ENCODE measurements at regions not wholly inside any gene's neighbourhood (a gene's known extent, or its start where the extent isn't known, plus 50 kb on each side); places are given as distances from the start of the nearest gene placed in this dataset.

DNA sequence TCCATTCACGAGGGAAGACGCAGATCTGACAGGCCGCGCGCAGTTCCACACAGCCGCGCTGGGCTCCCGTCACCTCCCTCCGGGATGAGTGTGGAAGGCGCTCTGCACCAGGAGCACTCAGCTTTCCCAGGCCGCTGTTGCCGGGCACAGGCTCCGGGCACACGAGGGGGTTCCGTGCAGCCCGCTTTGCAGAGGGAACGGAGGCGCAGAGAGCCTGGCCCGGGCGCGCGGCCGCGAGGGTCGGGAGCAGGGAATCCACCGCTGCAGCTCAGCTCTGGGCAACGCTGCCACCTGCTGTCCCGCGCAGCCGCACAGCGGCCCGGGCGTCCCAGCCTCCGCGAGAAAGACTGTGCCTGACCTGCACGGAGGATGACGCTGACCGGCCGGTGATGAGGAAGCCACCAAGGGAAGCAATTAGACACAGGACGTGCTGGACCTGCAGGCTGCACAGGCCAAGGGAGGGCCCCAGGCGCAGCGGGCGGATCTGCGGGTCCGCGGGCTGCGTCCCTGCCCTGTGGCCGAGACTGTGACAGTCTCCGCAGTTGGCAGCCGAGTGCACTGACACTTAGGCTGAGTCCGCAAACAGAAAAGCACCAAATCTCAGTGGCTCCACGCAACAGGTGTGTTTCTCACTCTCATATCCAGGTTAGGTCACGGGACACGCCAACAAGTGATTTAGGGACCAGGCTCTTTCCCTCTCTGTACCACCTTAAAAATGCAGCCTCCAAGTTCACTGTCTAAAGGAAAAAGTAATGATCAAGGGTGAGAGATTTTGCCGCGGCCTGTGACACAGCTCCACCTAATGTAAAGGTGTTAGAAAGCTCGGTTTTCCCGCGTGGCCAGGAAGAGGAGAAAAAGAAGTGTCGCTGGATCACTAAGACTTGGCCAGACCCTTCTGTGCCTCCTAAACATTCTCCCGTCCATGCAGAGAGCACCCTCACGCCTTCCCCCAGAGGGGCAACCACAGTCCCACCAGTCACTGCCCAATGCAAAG lies 94.5 kb downstream of the SEC61G start:
- H3K4me1 Mint-ChIP-seq (ENCODE audit: low read depth) = peaks cover 17% of the 10 kb centered on the region
- Histone ChIP-seq H3K27ac (ENCODE audit: low read depth in 1 of 2, low read length in 2 of 2) (no peak overlapping the region), H3K4me3 (ENCODE audit: low read length) (no peak overlapping the region), H3K4me1 (ENCODE audit: insufficient read depth, low read length) (no peaks in the 10 kb centered on the region), H3K9me3 (ENCODE audit: control insufficient read depth in 1 of 2, insufficient read depth in 1 of 2, low read length in 2 of 2) (peaks cover 0 to 36% of the 10 kb centered on the region in 2 experiments), H3K36me3 (ENCODE audit: insufficient read depth, low read length) (no peaks in the 10 kb centered on the region), H3K27me3 (ENCODE audit: control insufficient read depth in 1 of 2, insufficient read depth in 2 of 2, low read length in 2 of 2) (peaks cover 7 to 20% of the 10 kb centered on the region in 2 experiments)
- CTCF ChIA-PET = no interaction called here
- intact Hi-C loops (cut with DNase I, micrococcal nuclease) = no loop called here
- no peak for ATAC-seq (ENCODE audit: poor library complexity)
- H3K9me3 Mint-ChIP-seq = no peaks in the 10 kb centered on the region
- no peak for DNase-seq
- TF ChIP-seq, protein P1, sequence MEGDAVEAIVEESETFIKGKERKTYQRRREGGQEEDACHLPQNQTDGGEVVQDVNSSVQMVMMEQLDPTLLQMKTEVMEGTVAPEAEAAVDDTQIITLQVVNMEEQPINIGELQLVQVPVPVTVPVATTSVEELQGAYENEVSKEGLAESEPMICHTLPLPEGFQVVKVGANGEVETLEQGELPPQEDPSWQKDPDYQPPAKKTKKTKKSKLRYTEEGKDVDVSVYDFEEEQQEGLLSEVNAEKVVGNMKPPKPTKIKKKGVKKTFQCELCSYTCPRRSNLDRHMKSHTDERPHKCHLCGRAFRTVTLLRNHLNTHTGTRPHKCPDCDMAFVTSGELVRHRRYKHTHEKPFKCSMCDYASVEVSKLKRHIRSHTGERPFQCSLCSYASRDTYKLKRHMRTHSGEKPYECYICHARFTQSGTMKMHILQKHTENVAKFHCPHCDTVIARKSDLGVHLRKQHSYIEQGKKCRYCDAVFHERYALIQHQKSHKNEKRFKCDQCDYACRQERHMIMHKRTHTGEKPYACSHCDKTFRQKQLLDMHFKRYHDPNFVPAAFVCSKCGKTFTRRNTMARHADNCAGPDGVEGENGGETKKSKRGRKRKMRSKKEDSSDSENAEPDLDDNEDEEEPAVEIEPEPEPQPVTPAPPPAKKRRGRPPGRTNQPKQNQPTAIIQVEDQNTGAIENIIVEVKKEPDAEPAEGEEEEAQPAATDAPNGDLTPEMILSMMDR (IDR thresholded peaks at IDR 0.05) = no peak
- no peak overlapping the region for H3K27ac Mint-ChIP-seq
- H3K4me3 Mint-ChIP-seq = no peak overlapping the region
- peaks cover 31% of the 10 kb centered on the region for H3K27me3 Mint-ChIP-seq
- no peaks in the 10 kb centered on the region for H3K36me3 Mint-ChIP-seq (ENCODE audit: low read depth)
- POLR2A ChIA-PET = no interaction called here

DNA sequence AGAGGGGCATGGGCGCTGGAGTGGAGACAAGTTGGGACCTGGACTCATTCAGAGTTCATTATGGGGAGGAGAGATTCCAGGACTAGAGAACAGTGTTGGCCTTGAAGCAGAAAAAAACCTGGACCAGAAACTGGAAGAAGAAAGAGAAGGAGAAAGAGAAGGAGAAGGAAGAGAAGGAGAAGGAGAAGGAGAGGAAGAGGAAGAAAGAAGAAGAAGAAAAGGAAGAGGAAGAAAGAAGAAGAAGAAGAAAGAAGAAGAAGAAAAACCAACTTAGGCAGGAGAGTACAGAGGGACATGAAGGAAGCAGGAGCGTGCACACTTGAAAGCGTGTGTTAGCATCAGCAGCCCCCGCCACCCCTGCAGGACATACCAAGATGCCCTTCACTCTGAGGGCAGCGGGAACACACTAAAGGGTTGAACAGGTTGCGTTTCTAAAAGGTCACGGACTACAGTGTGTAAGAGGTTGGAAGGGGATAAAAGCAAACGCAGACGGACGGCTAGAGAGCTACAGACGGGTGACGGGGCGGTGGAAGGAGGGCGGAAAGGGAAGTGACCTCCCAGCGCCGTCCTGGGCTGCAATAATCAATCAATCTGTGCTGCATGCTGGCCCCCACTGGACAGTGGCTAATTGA lies 95.3 kb downstream of the SEC61G start:
- H3K9me3 ChIP-seq (ENCODE audit: control insufficient read depth in 1 of 2, insufficient read depth in 1 of 2, low read length in 2 of 2) = peaks cover 0 to 40% of the 10 kb centered on the region in 2 experiments
- no peak overlapping the region for H3K27ac Mint-ChIP-seq
- ATAC-seq (ENCODE audit: poor library complexity) (no peak), DNase-seq (no peak)
- peak overlapping the region; percentile 23 for H3K4me3 Mint-ChIP-seq
- H3K4me3 ChIP-seq (ENCODE audit: low read length) = no peak overlapping the region
- TF ChIP-seq, protein P1 (IDR thresholded peaks at IDR 0.05) = no peak
- H3K36me3 Mint-ChIP-seq (ENCODE audit: low read depth) = no peaks in the 10 kb centered on the region
- no peaks in the 10 kb centered on the region for H3K36me3 ChIP-seq (ENCODE audit: insufficient read depth, low read length)
- no peaks in the 10 kb centered on the region for H3K4me1 ChIP-seq (ENCODE audit: insufficient read depth, low read length)
- H3K9me3 Mint-ChIP-seq = no peaks in the 10 kb centered on the region
- CTCF ChIA-PET = no interaction called here
- POLR2A ChIA-PET = no interaction called here
- H3K27ac ChIP-seq (ENCODE audit: low read depth in 1 of 2, low read length in 2 of 2) = no peak overlapping the region
- H3K27me3 Mint-ChIP-seq = peaks cover 35% of the 10 kb centered on the region
- intact Hi-C loops (cut with DNase I, micrococcal nuclease) = no loop called here
- H3K4me1 Mint-ChIP-seq (ENCODE audit: low read depth) = peaks cover 17% of the 10 kb centered on the region
- H3K27me3 ChIP-seq (ENCODE audit: control insufficient read depth in 1 of 2, insufficient read depth in 2 of 2, low read length in 2 of 2) = peaks cover 7 to 20% of the 10 kb centered on the region in 2 experiments

DNA sequence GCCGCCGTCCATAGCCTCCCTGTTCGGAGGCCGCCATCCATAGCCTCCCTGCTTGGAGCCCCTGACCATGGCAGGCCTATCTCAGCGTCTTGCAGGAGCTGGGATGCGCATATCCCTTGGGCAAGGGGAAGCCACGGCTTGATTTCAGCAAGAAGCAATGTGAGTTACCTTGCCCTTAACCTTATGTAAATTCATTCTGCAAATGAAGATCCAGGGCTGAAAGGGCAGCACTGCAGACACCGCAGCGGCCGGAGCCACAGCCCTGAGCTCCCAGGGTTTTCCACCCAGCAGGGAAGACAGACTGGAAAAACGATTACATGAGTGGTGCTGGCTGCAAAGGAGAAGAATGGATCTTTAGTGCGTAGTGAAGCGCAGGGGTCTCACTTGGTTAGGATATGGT lies 95.8 kb downstream of the SEC61G start:
- H3K4me3 Mint-ChIP-seq = no peak overlapping the region
- no peaks in the 10 kb centered on the region for H3K36me3 Mint-ChIP-seq (ENCODE audit: low read depth)
- H3K27me3 Mint-ChIP-seq = peaks cover 36% of the 10 kb centered on the region
- DNase-seq (no peak), ATAC-seq (ENCODE audit: poor library complexity) (no peak)
- ChIA-PET CTCF (no interaction called here), POLR2A (no interaction called here)
- Histone ChIP-seq H3K4me3 (ENCODE audit: low read length) (no peak overlapping the region), H3K27me3 (ENCODE audit: control insufficient read depth in 1 of 2, insufficient read depth in 2 of 2, low read length in 2 of 2) (peaks cover 7 to 20% of the 10 kb centered on the region in 2 experiments), H3K4me1 (ENCODE audit: insufficient read depth, low read length) (no peaks in the 10 kb centered on the region), H3K36me3 (ENCODE audit: insufficient read depth, low read length) (no peaks in the 10 kb centered on the region), H3K27ac (ENCODE audit: low read depth in 1 of 2, low read length in 2 of 2) (no peak overlapping the region), H3K9me3 (ENCODE audit: control insufficient read depth in 1 of 2, insufficient read depth in 1 of 2, low read length in 2 of 2) (peaks cover 0 to 36% of the 10 kb centered on the region in 2 experiments)
- no peak overlapping the region for H3K27ac Mint-ChIP-seq
- H3K9me3 Mint-ChIP-seq = no peaks in the 10 kb centered on the region
- TF ChIP-seq, protein P1 (IDR thresholded peaks at IDR 0.05) = no peak
- peaks cover 17% of the 10 kb centered on the region for H3K4me1 Mint-ChIP-seq (ENCODE audit: low read depth)
- intact Hi-C loops (cut with DNase I, micrococcal nuclease) = no loop called here
